GM12874 (cell line): ENCODE measurements at regions not wholly inside any gene's neighbourhood (a gene's known extent, or its start where the extent isn't known, plus 50 kb on each side); places are given as distances from the start of the nearest gene placed in this dataset.

Source experiments
- TF ChIP-seq, protein P1 (sequence below): IDR thresholded peaks from 2 replicates; pipeline ENCODE4 v1.5.1; 2011; ENCODE audit warnings: low read depth, mild to moderate bottlenecking, control low read depth, low read length, moderate library complexity; ENCODE audit not compliant: insufficient read depth

DNA sequence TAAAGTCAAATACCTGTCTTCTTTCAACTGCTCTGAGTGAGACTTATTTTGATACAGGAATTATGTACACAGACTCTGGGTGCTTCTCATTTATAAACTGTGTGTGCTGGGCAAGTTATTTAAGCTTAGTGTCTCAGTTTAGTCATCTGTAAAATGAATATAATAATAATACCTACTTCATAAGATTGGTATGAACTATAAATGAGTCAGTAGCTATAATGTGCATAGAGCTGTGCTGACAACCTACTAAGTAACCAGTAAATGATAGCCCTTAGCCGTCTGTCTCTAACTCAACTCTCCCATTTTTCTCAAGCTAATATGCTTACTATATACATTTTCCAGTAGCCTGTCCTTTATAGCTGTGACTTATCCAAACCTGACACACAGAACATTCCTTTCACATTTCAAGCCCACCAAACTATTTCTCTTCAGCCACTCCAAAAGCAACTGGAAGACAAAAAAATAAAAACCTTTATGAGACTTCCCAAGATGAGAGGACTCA lies 319.8 kb downstream of the ETAA1 start:
- TF ChIP-seq, protein P1, sequence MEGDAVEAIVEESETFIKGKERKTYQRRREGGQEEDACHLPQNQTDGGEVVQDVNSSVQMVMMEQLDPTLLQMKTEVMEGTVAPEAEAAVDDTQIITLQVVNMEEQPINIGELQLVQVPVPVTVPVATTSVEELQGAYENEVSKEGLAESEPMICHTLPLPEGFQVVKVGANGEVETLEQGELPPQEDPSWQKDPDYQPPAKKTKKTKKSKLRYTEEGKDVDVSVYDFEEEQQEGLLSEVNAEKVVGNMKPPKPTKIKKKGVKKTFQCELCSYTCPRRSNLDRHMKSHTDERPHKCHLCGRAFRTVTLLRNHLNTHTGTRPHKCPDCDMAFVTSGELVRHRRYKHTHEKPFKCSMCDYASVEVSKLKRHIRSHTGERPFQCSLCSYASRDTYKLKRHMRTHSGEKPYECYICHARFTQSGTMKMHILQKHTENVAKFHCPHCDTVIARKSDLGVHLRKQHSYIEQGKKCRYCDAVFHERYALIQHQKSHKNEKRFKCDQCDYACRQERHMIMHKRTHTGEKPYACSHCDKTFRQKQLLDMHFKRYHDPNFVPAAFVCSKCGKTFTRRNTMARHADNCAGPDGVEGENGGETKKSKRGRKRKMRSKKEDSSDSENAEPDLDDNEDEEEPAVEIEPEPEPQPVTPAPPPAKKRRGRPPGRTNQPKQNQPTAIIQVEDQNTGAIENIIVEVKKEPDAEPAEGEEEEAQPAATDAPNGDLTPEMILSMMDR: no peak

DNA sequence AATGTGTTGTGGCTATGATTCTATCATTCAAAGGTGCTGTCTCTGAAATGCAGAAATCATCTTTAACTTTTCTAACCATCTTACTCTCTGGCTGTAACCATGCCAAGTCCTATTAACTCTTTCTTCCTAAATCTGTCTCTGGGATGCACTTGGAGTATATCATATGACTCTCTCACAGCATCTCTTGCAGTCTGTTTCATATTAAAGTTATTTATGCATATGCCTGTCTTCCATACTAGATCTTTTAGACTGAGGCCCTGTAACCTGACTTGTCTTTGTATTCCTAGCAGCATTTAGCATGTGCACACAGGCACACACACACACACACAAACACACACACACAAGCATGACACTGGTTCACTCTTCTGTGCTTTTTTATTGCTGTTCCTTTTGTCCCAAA lies 320.6 kb downstream of the ETAA1 start:
- TF ChIP-seq, protein P1: no peak

DNA sequence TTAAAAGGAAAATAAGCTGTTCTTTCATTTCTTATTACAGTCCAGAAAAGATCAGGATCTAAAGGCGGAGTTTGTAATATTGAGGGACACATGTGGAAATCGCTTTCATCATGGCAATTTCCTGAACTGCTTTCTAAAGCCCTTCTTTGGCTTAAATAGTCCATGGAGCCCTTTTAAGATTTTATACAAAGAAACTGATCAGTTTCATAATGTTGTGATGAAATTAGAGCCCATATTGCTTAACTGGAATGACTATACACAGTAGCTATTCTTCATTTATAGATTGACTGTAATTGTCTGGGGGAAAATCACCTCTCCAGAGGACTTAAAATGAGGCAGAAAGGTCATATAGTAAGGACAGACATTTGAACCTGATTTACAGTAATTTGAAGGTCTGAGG lies 322.2 kb downstream of the ETAA1 start:
- TF ChIP-seq, protein P1: no peak

DNA sequence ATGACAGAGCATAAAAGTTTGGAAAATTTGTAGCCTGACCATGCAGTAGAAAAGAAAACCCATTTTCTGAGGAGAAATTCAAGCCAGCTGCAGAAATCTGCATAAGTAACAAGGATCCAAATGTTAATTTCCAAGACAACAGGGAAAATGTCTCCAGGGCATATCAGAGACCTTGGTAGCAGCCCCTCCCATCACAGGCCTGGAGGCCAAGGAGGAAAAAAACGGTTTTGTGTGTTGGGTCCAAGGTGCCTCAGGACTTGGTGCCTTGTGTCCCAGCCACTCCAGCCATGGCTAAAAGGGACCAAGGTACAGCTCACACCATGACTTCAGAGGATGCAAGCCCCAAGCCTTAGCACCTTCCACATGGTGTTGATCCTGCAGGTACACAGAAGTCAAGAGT lies 324.4 kb downstream of the ETAA1 start:
- TF ChIP-seq, protein P1: no peak

DNA sequence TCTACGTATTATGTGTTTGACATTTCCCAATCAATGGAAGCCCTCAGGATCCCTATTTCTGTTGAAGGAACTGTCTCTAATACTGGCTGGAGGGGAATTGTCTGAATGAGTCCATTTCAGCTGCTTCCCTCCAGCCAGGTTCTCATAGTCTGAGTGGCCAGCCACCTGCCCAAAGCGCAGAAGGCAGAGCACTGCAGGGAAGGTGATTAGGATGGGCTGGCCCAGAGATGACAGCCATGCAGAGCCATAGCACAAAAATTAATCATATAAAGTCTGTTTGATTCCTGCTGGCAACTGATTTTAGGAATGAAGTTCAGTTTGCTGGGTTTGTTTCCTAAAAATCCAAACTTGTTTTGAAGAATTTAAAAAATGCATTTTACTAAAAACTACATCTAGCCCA lies 327.1 kb downstream of the ETAA1 start:
- TF ChIP-seq, protein P1: no peak

DNA sequence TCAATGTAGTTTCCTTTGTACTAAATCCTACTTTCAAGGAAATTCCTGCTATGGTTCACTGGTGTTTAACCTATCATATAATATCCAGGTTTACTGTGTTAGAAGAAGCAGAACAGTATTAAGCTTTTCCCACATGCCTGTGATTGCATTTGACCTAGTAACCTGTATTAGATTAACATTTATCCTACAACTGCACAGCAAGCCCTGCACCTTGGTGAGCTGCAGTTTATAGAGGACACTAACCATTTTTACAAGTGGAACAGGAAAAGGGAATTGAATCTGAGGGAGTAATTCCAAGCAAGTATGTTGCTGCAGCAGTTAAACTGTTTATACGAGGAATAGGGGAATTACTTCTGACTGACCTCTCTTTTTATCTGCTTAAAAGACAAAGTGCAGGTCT lies 328.6 kb downstream of the ETAA1 start:
- TF ChIP-seq, protein P1: no peak

DNA sequence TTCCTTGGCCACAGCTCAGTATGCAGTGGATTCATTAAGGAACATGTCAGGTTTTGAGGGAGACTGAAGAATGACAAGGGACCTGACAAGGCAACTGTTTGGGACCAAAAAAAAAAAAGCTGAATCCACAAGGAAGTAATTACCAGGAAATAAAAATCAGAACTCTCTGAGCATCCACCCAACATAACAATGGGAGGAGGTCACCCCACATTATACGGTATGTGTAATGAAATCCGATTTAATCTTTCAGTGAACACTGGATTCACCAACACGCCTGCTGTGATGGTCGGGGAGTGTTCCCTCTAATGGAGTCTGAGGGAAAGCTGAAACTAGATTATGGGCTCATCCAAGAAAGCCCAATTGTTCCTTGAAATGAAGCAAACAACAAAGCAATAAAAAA lies 329.3 kb downstream of the ETAA1 start:
- TF ChIP-seq, protein P1: no peak
